GM12892 (cell line): ENCODE measurements at regions not wholly inside any gene's neighbourhood (a gene's known extent, or its start where the extent isn't known, plus 50 kb on each side); places are given as distances from the start of the nearest gene placed in this dataset.

Source experiments
- POLR2A ChIP-seq: IDR thresholded peaks from 2 replicates; pipeline ENCODE4 v1.6.1; 2011; ENCODE audit warnings: low read depth, low read length, control low read depth
- POLR2AphosphoS5 ChIP-seq: IDR thresholded peaks from 2 replicates; pipeline ENCODE4 v1.6.1; 2011; ENCODE audit warnings: low read depth, low read length, control low read depth

- TF ChIP-seq POLR2AphosphoS5 (no peak), POLR2A (no peak)
Measured at GRCh38 chr5:135153661-135154060, 119.6 kb upstream of the PITX1 start.
